Esophagus muscularis mucosa (tissue), 3 donors: ENCODE measurements at regions not wholly inside any gene's neighbourhood (a gene's known extent, or its start where the extent isn't known, plus 50 kb on each side); places are given as distances from the start of the nearest gene placed in this dataset.

Source experiments
- CTCF ChIP-seq, 3 experiments: fragments of 200-600 bp in 2 of 3; fragments of 450-650 bp in 1 of 3; sonication (generic) in 2 of 3; IDR thresholded peaks; one replicate each; pipeline ENCODE4 v1.5.1; 2017 to 2019; ENCODE audit warnings: antibody characterized with exemption in 3 of 3, mild to moderate bottlenecking in 2 of 3, moderate library complexity in 1 of 3
- POLR2A ChIP-seq: fragments of 450-650 bp; IDR thresholded peaks from one replicate; pipeline ENCODE4 v1.6.1; 2017; ENCODE audit warnings: antibody characterized with exemption, moderate library complexity, mild to moderate bottlenecking, low read depth

GRCh38 chr1:221988829-221989228, 246.9 kb upstream of the DUSP10 start:
- TF ChIP-seq POLR2A (no peak), CTCF (IDR thresholded peaks at IDR 0.05) (no peak)
